ENCODE measurements at regions not wholly inside any gene's neighbourhood (a gene's known extent, or its start where the extent isn't known, plus 50 kb on each side); places are given as distances from the start of the nearest gene placed in this dataset.

- no peaks in the 10 kb centered on the region for H3K9me3 ChIP-seq
- no peak overlapping the region for H3K27ac ChIP-seq
- intact Hi-C loops (cut with DNase I): loop anchor here (2.0 kb wide), 1 partner anchor 496 kb away; no protein-coding TSS in a partner anchor
- no peak overlapping the region for H3K4me3 ChIP-seq
- TF ChIP-seq POLR2A (IDR thresholded peaks at IDR 0.05): no peak
- TF ChIP-seq CTCF (IDR thresholded peaks at IDR 0.05): peak; percentile 69 to 78 (median 69)
- no peaks in the 10 kb centered on the region for H3K36me3 ChIP-seq
- H3K27me3 ChIP-seq: no peaks in the 10 kb centered on the region
- H3K4me1 ChIP-seq: no peaks in the 10 kb centered on the region
- DNase-seq (ENCODE audit: extremely low spot score in 2 of 2): no peak
These were observed 492.4 kb downstream of the PLCL1 start for GRCh38 chr2:198296665-198297308.

- Histone ChIP-seq H3K27ac (no peak overlapping the region), H3K4me1 (no peaks in the 10 kb centered on the region), H3K36me3 (no peaks in the 10 kb centered on the region), H3K4me3 (no peak overlapping the region), H3K9me3 (no peaks in the 10 kb centered on the region), H3K27me3 (no peaks in the 10 kb centered on the region)
- intact Hi-C loops (cut with DNase I): no loop called here
- no peak for DNase-seq (ENCODE audit: extremely low spot score in 2 of 2)
- TF ChIP-seq POLR2AphosphoS5 (IDR thresholded peaks at IDR 0.05; ENCODE audit: insufficient read depth in 1 of 2, low read depth in 1 of 2) (no peak), POLR2A (IDR thresholded peaks at IDR 0.05) (no peak), CTCF (IDR thresholded peaks at IDR 0.05) (no peak)
These were observed 488.9 kb downstream of the PLCL1 start for GRCh38 chr2:198293281-198293680.

GRCh38 chr2:198289811-198290210 is 485.4 kb downstream of the PLCL1 start:
- intact Hi-C loops (cut with DNase I): no loop called here
- no peak for TF ChIP-seq POLR2AphosphoS5 (IDR thresholded peaks at IDR 0.05; ENCODE audit: insufficient read depth in 1 of 2, low read depth in 1 of 2)
- TF ChIP-seq CTCF (IDR thresholded peaks at IDR 0.05): no peak
- TF ChIP-seq POLR2A (IDR thresholded peaks at IDR 0.05): no peak
- no peak for DNase-seq (ENCODE audit: extremely low spot score in 2 of 2)
- no peak overlapping the region for H3K4me3 ChIP-seq
- H3K27ac ChIP-seq: no peak overlapping the region
- H3K4me1 ChIP-seq: no peaks in the 10 kb centered on the region
- no peaks in the 10 kb centered on the region for H3K36me3 ChIP-seq
- no peaks in the 10 kb centered on the region for H3K27me3 ChIP-seq
- H3K9me3 ChIP-seq: no peaks in the 10 kb centered on the region

GRCh38 chr2:198287706-198288105 is 483.3 kb downstream of the PLCL1 start:
- TF ChIP-seq POLR2AphosphoS5 (IDR thresholded peaks at IDR 0.05; ENCODE audit: insufficient read depth in 1 of 2, low read depth in 1 of 2): no peak
- TF ChIP-seq POLR2A (IDR thresholded peaks at IDR 0.05): no peak
- no peak for TF ChIP-seq CTCF (IDR thresholded peaks at IDR 0.05)
- Histone ChIP-seq H3K9me3 (no peaks in the 10 kb centered on the region), H3K27ac (no peak overlapping the region), H3K36me3 (no peaks in the 10 kb centered on the region), H3K27me3 (no peaks in the 10 kb centered on the region), H3K4me3 (no peak overlapping the region), H3K4me1 (no peaks in the 10 kb centered on the region)
- no peak for DNase-seq (ENCODE audit: extremely low spot score in 2 of 2)
- intact Hi-C loops (cut with DNase I): no loop called here

- no peaks in the 10 kb centered on the region for H3K9me3 ChIP-seq
- intact Hi-C loops (cut with DNase I): no loop called here
- no peak overlapping the region for H3K4me3 ChIP-seq
- H3K27ac ChIP-seq: no peak overlapping the region
- no peaks in the 10 kb centered on the region for H3K36me3 ChIP-seq
- no peaks in the 10 kb centered on the region for H3K27me3 ChIP-seq
- DNase-seq (ENCODE audit: extremely low spot score in 2 of 2): no peak
- H3K4me1 ChIP-seq: no peaks in the 10 kb centered on the region
- no peak for TF ChIP-seq POLR2AphosphoS5 (IDR thresholded peaks at IDR 0.05; ENCODE audit: insufficient read depth in 1 of 2, low read depth in 1 of 2)
- no peak for TF ChIP-seq POLR2A (IDR thresholded peaks at IDR 0.05)
- no peak for TF ChIP-seq CTCF (IDR thresholded peaks at IDR 0.05)
These were observed 480.8 kb downstream of the PLCL1 start for GRCh38 chr2:198285216-198285615.
